Endodermal cell (in vitro differentiated cells): ENCODE measurements at regions not wholly inside any gene's neighbourhood (a gene's known extent, or its start where the extent isn't known, plus 50 kb on each side); places are given as distances from the start of the nearest gene placed in this dataset.
"Not testable (repeated sequence)": the region's sequence is repeated elsewhere in the genome, so short reads cannot be mapped to it uniquely, and the experiment has no call there.

Experiments used
- DNase-seq: peaks from one replicate; pipeline ENCODE4 v3.0.0-alpha.2; 2017
- H3K27ac ChIP-seq: 2 replicates; pipeline ENCODE4 v1.5.1; 2013; ENCODE audit warnings: mild to moderate bottlenecking, low read depth, low read length, moderate library complexity
- H3K27me3 ChIP-seq: 2 replicates; pipeline ENCODE4 v1.6.1; 2013; ENCODE audit warnings: mild to moderate bottlenecking, low read length, moderate library complexity; ENCODE audit not compliant: insufficient read depth, control insufficient read depth, poor library complexity, severe bottlenecking
- H3K36me3 ChIP-seq: 2 replicates; pipeline ENCODE4 v1.7.0; 2013; ENCODE audit warnings: mild to moderate bottlenecking, low read length, moderate library complexity; ENCODE audit not compliant: control insufficient read depth, insufficient read depth
- H3K4me1 ChIP-seq: one replicate; pipeline ENCODE4 v1.7.0; 2013; ENCODE audit warnings: low read length; ENCODE audit not compliant: control insufficient read depth, insufficient read depth
- H3K4me3 ChIP-seq: 2 replicates; pipeline ENCODE4 v1.5.1; 2013; ENCODE audit warnings: mild to moderate bottlenecking, low read length, moderate library complexity
- H3K9ac ChIP-seq: 2 replicates; pipeline ENCODE4 v1.6.1; 2013; ENCODE audit warnings: mild to moderate bottlenecking, low read length, moderate library complexity; ENCODE audit not compliant: poor library complexity, severe bottlenecking; ENCODE audit errors: extremely low read depth
- H3K9me3 ChIP-seq: 2 replicates; pipeline ENCODE4 v1.6.1; 2013; ENCODE audit warnings: mild to moderate bottlenecking, low read length, moderate library complexity; ENCODE audit not compliant: control insufficient read depth
- H3K27ac Mint-ChIP-seq: 2 replicates; pipeline ENCODE4 v1.8.0; 2020; ENCODE audit warnings: mixed read lengths
- H3K27me3 Mint-ChIP-seq: 2 replicates; pipeline ENCODE4 v1.8.0; 2021; ENCODE audit warnings: mild to moderate bottlenecking, mixed read lengths; ENCODE audit not compliant: insufficient read depth
- H3K36me3 Mint-ChIP-seq: 2 replicates; pipeline ENCODE4 v1.8.0; 2020; ENCODE audit warnings: low read depth, mixed read lengths
- H3K4me1 Mint-ChIP-seq: 2 replicates; pipeline ENCODE4 v1.8.0; 2020; ENCODE audit warnings: mixed read lengths
- H3K4me3 Mint-ChIP-seq: 2 replicates; pipeline ENCODE4 v1.8.0; 2020; ENCODE audit warnings: mild to moderate bottlenecking, moderate library complexity, mixed read lengths
- H3K9me3 Mint-ChIP-seq: 2 replicates; pipeline ENCODE4 v1.8.0; 2020; ENCODE audit warnings: mild to moderate bottlenecking, mixed read lengths
- CTCF ChIP-seq: fragments of 200-600 bp; sonication (generic); conservative IDR thresholded peaks from 2 replicates; pipeline ENCODE4 v1.5.0; 2021; ENCODE audit warnings: antibody characterized with exemption, mild to moderate bottlenecking
- WGBS, 2 experiments: methylation state at CpG; one replicate each; pipeline versions ENCODE4 v1.1.5 to v1.1.7; 2013; ENCODE audit warnings: missing lambda C conversion rate in 2 of 2, mixed read lengths in 1 of 2; ENCODE audit not compliant: insufficient coverage in 1 of 2, insufficient read length in 1 of 2; 5-methylcytosine and 5-hydroxymethylcytosine counted together

GRCh38 chr6:100228834-100229441 is 234.9 kb upstream of the MCHR2 start:
- peaks cover 20% of the 10 kb centered on the region for H3K4me1 Mint-ChIP-seq
- WGBS, 2 experiments, result 2% methylated on average over 15 to 30 of the region's 30 CpGs
- H3K36me3 Mint-ChIP-seq, result no peaks in the 10 kb centered on the region
- H3K4me1 ChIP-seq, result peaks cover 3% of the 10 kb centered on the region
- no peaks in the 10 kb centered on the region for H3K9me3 ChIP-seq
- H3K27me3 ChIP-seq, result no peaks in the 10 kb centered on the region
- H3K4me3 Mint-ChIP-seq, result peak overlapping the region; percentile 59
- H3K27me3 Mint-ChIP-seq, result peaks cover 4% of the 10 kb centered on the region
- no peaks in the 10 kb centered on the region for H3K36me3 ChIP-seq
- H3K27ac ChIP-seq, result peak overlapping the region; percentile 3
- no peaks in the 10 kb centered on the region for H3K9me3 Mint-ChIP-seq
- peak overlapping the region; percentile 77 for H3K4me3 ChIP-seq
- peak overlapping the region; percentile 62 for H3K9ac ChIP-seq
- peak; percentile 53 for TF ChIP-seq CTCF
- peak overlapping the region; percentile 41 for H3K27ac Mint-ChIP-seq
- peak; percentile 95 for DNase-seq

- Histone ChIP-seq H3K36me3 (no peaks in the 10 kb centered on the region), H3K4me3 (peak overlapping the region; percentile 77), H3K27ac (no peak overlapping the region), H3K27me3 (no peaks in the 10 kb centered on the region), H3K4me1 (peaks cover 3% of the 10 kb centered on the region), H3K9me3 (no peaks in the 10 kb centered on the region), H3K9ac (no peak overlapping the region)
- Mint-ChIP-seq H3K27me3 (peaks cover 4% of the 10 kb centered on the region), H3K4me3 (peak overlapping the region; percentile 59), H3K36me3 (no peaks in the 10 kb centered on the region), H3K9me3 (no peaks in the 10 kb centered on the region), H3K4me1 (peaks cover 20% of the 10 kb centered on the region), H3K27ac (no peak overlapping the region)
- no peak for DNase-seq
- 57 to 82% methylated on average over 6 to 8 of the region's 8 CpGs for WGBS, 2 experiments
- no peak for TF ChIP-seq CTCF
These were observed 234.4 kb upstream of the MCHR2 start for GRCh38 chr6:100228437-100228833.

GRCh38 chr6:100226811-100227210 is 232.8 kb upstream of the MCHR2 start:
- no peak overlapping the region for H3K9ac ChIP-seq
- peaks cover 4% of the 10 kb centered on the region for H3K27me3 Mint-ChIP-seq

GRCh38 chr6:100223952-100224351 is 229.9 kb upstream of the MCHR2 start:
- not testable (repeated sequence) for H3K9me3 ChIP-seq, H3K36me3 ChIP-seq, H3K27me3 Mint-ChIP-seq, H3K36me3 Mint-ChIP-seq, H3K27me3 ChIP-seq, H3K4me3 ChIP-seq, H3K4me3 Mint-ChIP-seq, DNase-seq, H3K4me1 ChIP-seq, H3K27ac Mint-ChIP-seq, H3K9me3 Mint-ChIP-seq, H3K9ac ChIP-seq, H3K4me1 Mint-ChIP-seq, H3K27ac ChIP-seq
- WGBS, 2 experiments, result no CpG with 5 or more reads among the region's 1 CpG

More at GRCh38 chr6:100226811-100227210, 232.8 kb upstream of the MCHR2 start:
- Mint-ChIP-seq H3K4me3 (no peak overlapping the region), H3K4me1 (peaks cover 16% of the 10 kb centered on the region), H3K9me3 (no peaks in the 10 kb centered on the region), H3K27ac (no peak overlapping the region), H3K36me3 (no peaks in the 10 kb centered on the region)
- peaks cover 3% of the 10 kb centered on the region for H3K4me1 ChIP-seq
- H3K27ac ChIP-seq, result no peak overlapping the region
- no peak for TF ChIP-seq CTCF
- DNase-seq, result no peak
- no peak overlapping the region for H3K4me3 ChIP-seq
- no peaks in the 10 kb centered on the region for H3K36me3 ChIP-seq
- no peaks in the 10 kb centered on the region for H3K9me3 ChIP-seq
- WGBS, 2 experiments, result 56 to 92% methylated on average over 2 to 3 of the region's 3 CpGs
- no peaks in the 10 kb centered on the region for H3K27me3 ChIP-seq
